Omental fat pad (tissue), 3 donors: ENCODE measurements at regions not wholly inside any gene's neighbourhood (a gene's known extent, or its start where the extent isn't known, plus 50 kb on each side); places are given as distances from the start of the nearest gene placed in this dataset.

Experiments
- ATAC-seq: fragments of 150-250 bp; one replicate; pipeline ENCODE4 v1.9.1; 2016; ENCODE audit warnings: mild to moderate bottlenecking, moderate library complexity; ENCODE audit not compliant: low FRiP score
- DNase-seq: peaks from one replicate; pipeline ENCODE4 v3.0.0-alpha.2; 2019; ENCODE audit warnings: low spot score
- CTCF ChIP-seq, 3 donors: fragments of 450-650 bp; IDR thresholded peaks; one replicate each; pipeline ENCODE4 v1.5.1; 2016 to 2017; ENCODE audit warnings: antibody characterized with exemption in 3 of 3, mild to moderate bottlenecking in 3 of 3, moderate library complexity in 2 of 3

- no peak for TF ChIP-seq CTCF (IDR thresholded peaks at IDR 0.05)
- ATAC-seq = peak; percentile 75
- no peak for DNase-seq
Observed at GRCh38 chr11:45021692-45022141, 71.0 kb upstream of the TP53I11 start.

GRCh38 chr11:45022294-45023064 is 71.8 kb upstream of the TP53I11 start:
- ATAC-seq = no peak
- no peak for TF ChIP-seq CTCF (IDR thresholded peaks at IDR 0.05)
- no peak for DNase-seq

GRCh38 chr11:45023065-45023365 is 72.3 kb upstream of the TP53I11 start:
- DNase-seq = no peak
- no peak for TF ChIP-seq CTCF (IDR thresholded peaks at IDR 0.05)

GRCh38 chr11:45024316-45024715 is 73.6 kb upstream of the TP53I11 start:
- no peak for ATAC-seq

More at GRCh38 chr11:45023065-45023365, 72.3 kb upstream of the TP53I11 start:
- ATAC-seq = no peak

GRCh38 chr11:45024846-45025588 is 74.3 kb upstream of the TP53I11 start:
- TF ChIP-seq CTCF (IDR thresholded peaks at IDR 0.05) = no peak
- DNase-seq (no peak), ATAC-seq (no peak)

More at GRCh38 chr11:45024316-45024715, 73.6 kb upstream of the TP53I11 start:
- DNase-seq = no peak
- no peak for TF ChIP-seq CTCF (IDR thresholded peaks at IDR 0.05)

- ATAC-seq (peak; percentile 47), DNase-seq (no peak)
- TF ChIP-seq CTCF (IDR thresholded peaks at IDR 0.05) = no peak
Observed at GRCh38 chr11:45025716-45026492, 75.2 kb upstream of the TP53I11 start.
